Activated CD8-positive, alpha-beta memory T cell treated with anti-CD3 and anti-CD28 coated beads for 1 hour (primary cell): ENCODE measurements at regions not wholly inside any gene's neighbourhood (a gene's known extent, or its start where the extent isn't known, plus 50 kb on each side); places are given as distances from the start of the nearest gene placed in this dataset.

Experiments used
- DNase-seq, 2 donors: peaks; one replicate each; pipeline ENCODE4 v3.0.0-alpha.2; 2020; ENCODE audit warnings: low read depth in 1 of 2; ENCODE audit errors: extremely low read depth in 1 of 2

DNA sequence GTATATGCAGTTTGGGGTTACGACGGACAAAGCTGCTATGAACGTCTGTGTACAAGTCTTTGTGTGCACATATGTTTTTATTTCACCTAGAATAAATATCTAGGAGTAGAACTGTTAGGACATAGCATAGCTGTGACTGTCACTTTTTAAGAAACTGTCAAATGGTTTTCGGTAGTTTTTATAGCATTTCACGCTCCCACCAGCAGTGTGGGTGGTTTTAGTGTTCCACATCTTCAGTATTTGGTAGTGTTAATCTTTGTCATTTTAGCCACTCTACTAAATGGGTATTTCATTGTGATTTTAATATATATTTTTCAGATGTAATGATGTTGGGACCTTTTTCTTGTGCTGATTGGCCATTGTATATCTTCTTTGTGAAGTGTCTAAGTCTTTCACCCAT is 109.1 kb upstream of the BCAT1 start:
- DNase-seq = no peak

GRCh38 chr12:25056486-25057130 is 107.7 kb upstream of the BCAT1 start:
- no peak for DNase-seq

GRCh38 chr12:25056011-25056410 is 107.1 kb upstream of the BCAT1 start:
- DNase-seq = no peak

DNA sequence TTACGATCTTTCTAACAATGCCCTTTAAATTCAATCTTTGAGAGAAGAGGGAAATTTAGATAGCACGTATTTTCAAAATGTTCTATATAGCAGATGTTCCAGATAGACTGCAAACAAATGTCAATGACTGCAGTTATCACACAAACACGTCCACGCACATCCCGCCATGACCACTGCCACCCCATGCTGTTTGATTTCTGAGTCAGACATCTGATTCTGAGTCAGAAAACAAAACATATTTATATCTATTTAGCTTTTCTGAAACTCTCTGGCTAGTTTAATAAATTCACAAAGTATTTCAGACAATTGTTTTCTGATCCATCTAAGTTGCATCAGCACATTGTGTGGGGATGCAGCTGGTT is 105.9 kb upstream of the BCAT1 start:
- peak in 1 of 2 donors; percentile 8 for DNase-seq

GRCh38 chr12:25054076-25054782 is 105.3 kb upstream of the BCAT1 start:
- DNase-seq = no peak

DNA sequence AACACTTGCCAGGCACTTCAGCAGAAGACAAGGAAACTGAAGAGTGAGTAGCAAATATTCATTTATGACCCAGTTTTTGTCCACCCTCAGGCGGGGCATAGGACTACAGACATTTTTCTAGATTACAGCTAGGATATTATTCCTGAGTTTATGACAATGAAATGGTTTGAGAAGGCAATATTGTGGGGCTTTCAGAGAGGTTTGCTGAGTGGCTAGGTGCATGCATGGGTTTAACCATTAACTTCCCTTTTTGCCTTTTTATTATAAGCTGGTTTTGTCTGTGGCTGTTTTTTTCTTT is 104.0 kb upstream of the BCAT1 start:
- no peak for DNase-seq

DNA sequence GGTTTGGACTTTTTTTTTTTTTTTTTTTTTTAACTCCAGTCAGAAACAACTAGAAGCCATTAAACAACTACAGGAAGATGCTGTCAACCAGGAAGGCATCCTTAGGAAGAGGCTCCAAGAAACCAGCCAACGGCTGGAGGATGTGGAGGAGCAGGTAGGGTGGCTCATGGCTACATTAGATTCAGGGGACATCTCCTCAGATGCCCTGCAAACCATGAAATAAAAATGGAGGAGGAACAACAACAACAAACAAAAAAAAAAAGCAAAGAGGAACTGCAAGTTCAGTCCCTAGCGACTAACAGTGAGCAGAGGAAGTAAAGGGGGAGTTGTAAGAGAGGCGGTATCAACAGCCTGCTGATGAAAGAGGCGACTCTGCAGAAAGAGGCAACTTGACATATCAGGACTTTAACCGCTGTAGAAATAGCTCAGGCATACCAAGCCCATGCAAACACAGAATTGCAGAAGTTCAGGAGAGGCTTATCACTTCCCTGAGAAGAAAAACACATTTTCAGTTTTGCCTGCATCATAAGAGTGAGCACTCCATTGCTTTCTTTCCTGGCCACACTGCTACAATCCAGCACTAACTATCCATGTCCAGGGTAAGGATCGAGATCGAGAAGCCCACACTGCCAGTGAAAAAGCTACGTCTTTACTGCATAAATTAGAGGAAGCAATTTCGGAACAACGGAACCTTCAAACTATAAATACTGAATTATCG is 103.5 kb upstream of the BCAT1 start:
- peak in 1 of 2 donors; percentile 17 for DNase-seq

- peak in 1 of 2 donors; percentile 5 for DNase-seq
Measured at GRCh38 chr12:25051656-25052195, 102.8 kb upstream of the BCAT1 start.

GRCh38 chr12:25051171-25051570 is 102.3 kb upstream of the BCAT1 start:
- DNase-seq = no peak

GRCh38 chr12:25045869-25046268 is 97.0 kb upstream of the BCAT1 start:
- no peak for DNase-seq

DNA sequence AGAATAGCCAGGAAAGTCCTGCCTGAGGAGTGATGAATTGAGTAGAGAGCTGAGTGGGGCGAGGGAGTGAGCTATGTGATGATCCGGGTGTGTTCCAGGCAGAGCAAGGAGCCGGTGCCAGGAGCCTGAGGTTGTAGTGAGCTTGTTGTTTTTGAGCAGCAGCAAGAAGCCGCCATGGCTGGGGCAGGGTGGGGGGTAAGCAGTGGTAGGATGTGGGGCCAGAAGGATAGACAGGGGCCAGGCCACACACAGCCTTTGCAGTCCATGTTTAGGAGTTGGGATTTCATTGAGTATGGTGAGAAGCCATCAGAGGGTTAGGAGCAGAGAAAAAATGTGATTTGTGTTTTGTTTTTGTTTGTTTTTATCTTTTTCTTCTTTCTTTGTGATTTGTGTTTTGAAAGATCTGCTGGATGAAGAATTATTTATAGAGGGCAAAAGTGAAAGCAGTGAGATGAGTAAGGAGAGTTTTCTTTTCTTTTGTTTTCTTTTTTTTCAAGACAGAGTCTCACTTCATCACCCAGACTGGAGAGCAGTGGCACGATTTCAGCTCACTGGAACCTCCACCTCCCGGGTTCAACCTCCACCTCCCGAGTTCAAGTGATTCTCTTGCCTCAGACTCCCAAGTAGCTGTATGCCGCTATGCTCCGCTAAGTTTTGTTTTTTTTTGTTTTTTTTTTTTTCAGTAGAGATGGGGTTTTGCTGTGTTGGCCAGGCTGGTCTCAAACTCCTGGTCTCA is 92.3 kb upstream of the BCAT1 start:
- no peak for DNase-seq

DNA sequence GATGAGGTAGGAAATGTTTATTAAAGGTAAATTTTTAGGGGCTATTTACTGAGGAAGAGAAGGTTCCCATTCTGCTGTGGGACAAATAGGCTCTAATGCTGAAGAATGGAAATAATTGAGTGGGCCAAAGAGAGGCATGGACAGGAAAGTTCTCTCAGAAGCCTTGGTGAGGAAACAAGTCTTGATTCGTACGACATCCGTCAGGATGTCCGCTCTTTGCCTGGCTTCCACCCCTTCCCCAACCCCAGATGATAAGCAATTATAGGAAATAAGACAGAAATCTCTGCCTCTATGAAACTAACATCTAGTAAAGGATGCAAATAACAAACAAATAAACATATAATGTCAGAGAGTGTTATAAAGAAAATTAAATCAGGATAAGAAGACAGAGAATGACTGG is 91.7 kb upstream of the BCAT1 start:
- no peak for DNase-seq

DNA sequence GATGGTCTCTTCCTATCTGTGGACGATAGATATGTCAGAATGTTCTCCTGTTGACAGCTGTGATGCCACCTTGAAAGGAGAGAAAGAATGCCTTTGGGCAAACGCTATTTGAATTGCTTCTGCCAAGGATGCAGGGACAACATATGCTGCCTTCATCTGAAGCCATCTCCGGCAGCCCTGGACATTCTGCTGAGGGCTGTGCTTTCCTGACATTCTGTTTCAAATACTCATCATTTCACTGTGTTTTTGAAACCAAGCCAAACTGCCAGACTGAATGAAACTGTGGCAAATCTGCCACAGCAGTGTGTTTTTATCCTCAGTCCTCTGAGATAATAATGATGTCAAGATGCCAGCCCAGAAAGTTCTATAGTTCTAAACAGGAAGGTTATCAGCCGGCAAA is 85.8 kb upstream of the BCAT1 start:
- no peak for DNase-seq

DNA sequence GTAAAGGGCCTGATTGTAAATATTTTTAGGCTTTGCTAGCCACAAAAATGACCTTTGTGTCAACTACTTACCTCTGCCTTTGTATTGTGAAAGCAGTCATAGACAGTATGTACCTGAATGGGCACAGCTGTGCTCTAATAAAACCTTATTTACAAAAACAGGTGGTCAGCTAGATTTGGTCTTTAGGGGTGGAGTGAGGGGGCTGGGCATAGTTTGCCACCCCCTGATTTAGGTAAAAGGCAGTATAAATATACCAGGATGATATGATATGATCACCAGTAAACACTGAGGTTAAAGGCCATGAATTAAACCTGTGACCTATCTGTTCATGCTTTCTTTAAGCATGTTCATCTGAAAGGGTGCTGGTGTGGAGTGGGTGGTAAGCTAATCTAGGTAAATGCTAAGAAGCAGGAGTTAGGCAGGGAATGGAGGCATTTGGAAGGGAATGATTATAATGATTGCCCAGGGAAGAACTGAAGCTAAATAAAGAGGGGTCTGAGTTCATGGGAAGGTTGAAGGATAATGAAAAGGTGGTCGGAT is 77.1 kb upstream of the BCAT1 start:
- DNase-seq = no peak

DNA sequence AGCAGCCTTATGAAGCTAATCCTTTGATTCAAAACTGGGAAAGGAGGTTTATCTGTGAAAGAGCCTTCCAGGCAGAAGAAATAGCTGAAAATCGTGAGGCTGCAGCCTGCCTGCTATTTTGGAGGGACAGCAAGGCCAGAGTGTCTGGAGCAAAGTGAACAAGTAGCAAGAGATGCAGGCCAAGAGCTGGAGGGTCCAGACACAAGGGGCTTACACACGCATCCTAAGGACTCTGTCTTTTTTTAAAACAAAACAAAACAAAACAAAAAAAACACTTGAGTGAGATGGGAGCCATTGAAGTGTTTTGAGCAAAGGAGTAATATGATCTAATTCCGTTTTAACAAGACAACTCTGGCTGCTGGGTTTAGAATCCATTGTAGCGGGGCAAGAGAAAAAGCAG is 76.4 kb upstream of the BCAT1 start:
- DNase-seq = no peak

GRCh38 chr12:25023808-25024207 is 74.9 kb upstream of the BCAT1 start:
- no peak for DNase-seq

- DNase-seq = no peak
Measured at GRCh38 chr12:25020621-25021243, 71.8 kb upstream of the BCAT1 start.

DNA sequence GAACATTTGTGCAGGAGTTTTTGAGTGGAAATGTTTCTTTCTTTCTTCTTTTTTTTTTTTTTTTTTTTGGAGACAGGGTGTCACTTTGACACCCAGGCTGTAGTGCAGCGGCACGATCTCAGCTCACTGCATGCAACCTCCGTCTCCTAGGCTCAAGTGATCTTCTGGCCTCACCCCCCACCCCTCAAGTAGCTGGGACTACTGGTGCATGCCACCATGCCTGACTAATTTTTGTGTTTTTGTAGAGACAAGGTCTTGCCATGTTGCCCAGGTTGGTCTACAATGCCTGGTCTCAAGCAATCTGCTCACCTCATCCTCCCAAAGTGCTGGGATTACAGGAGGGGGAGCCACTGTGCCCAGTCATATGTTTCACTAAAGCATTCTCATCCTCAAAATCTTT is 69.2 kb upstream of the BCAT1 start:
- no peak for DNase-seq

GRCh38 chr12:25017336-25017735 is 68.4 kb upstream of the BCAT1 start:
- DNase-seq = no peak

DNA sequence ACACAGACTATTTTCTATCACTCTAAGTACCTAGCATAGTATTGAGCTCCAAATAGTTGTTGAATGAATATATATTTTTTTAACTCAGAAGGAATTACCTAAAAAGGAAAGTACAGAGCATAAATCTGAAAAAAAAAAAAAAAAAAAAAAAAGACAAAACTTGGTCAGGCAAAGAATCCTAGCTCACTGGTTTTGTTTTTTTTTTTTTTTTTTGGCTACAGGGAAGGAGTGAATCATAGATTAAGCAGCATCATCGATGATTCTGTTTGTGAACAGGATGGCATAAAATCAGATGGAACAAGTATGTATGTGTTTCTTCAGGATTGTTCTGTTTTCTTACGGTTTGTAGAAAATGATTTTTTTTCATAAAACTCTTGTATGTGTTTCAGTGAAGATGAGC is 66.1 kb upstream of the BCAT1 start:
- no peak for DNase-seq

DNA sequence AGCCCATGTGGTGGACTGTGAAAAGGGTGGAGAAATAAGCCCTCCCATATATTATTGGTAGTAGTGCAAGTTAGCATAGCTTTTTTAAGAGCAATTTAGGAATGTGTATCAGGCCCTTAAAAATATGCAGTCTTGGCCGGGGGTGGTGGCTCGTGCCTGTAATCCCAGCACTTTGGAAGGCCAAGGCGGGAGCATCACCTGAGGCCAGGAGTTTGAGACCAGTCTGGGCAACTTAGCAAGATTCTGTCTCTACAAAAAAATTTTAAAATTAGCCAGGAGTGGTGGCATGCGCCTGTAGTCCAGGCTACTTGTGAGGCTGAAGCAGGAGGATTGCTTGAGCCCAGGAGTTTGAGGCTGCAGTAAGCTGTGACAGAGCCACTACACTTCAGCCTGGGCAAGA is 64.2 kb upstream of the BCAT1 start:
- no peak for DNase-seq
